Caco-2 (cell line): ENCODE measurements at regions not wholly inside any gene's neighbourhood (a gene's known extent, or its start where the extent isn't known, plus 50 kb on each side); places are given as distances from the start of the nearest gene placed in this dataset.

Experiments
- BruUV-seq: library from RNA; stranded (reverse); fragments of 400-500 nt; replicated peaks from 2 replicates; lab custom pipeline; 2021; lab: Mats Ljungman, UMichigan
- CTCF ChIA-PET: fragments of 300-600 bp; sonication (Branson Sonifier 250); formaldehyde crosslinking; loops from one replicate; lab custom pipeline; 2022; ENCODE audit warnings: antibody characterized with exemption; lab: Charles Lee
- POLR2A ChIA-PET: fragments of 300-600 bp; sonication (Branson Sonifier 250); formaldehyde crosslinking; loops from one replicate; lab custom pipeline; 2022; ENCODE audit warnings: antibody characterized with exemption; lab: Charles Lee
- DNase-seq, 2 experiments: peaks; one replicate each; pipeline versions ENCODE4 v3.0.0 to v3.0.0-alpha.2; 2020 to 2022
- H3K27me3 ChIP-seq: replicated peaks from 2 replicates; pipeline ENCODE4 v1.6.0; 2011; ENCODE audit warnings: low read length; ENCODE audit not compliant: control insufficient read depth, insufficient read depth
- H3K36me3 ChIP-seq: 2 replicates; pipeline ENCODE4 v1.5.1; 2011; ENCODE audit warnings: low read length; ENCODE audit not compliant: control insufficient read depth, insufficient read depth
- H3K4me1 ChIP-seq: fragments of 250-450 bp; sonication (Bioruptor Pico); 2 replicates; pipeline ENCODE4 v1.5.1; 2020; ENCODE audit warnings: mild to moderate bottlenecking
- H3K4me3 ChIP-seq: 2 replicates; pipeline ENCODE4 v1.5.1; 2011; ENCODE audit warnings: low read depth, mild to moderate bottlenecking, control low read depth, low read length
- H3K9me3 ChIP-seq: fragments of 250-450 bp; sonication (Bioruptor Pico); 2 replicates; pipeline ENCODE4 v1.5.1; 2020; ENCODE audit warnings: mild to moderate bottlenecking, moderate library complexity
- H3K27ac Mint-ChIP-seq: one replicate; pipeline ENCODE4 v1.8.0; 2022; ENCODE audit warnings: mixed read lengths; ENCODE audit not compliant: unreplicated experiment
- H3K27me3 Mint-ChIP-seq: one replicate; pipeline ENCODE4 v1.8.0; 2022; ENCODE audit warnings: mixed read lengths; ENCODE audit not compliant: insufficient read depth, unreplicated experiment
- H3K36me3 Mint-ChIP-seq: one replicate; pipeline ENCODE4 v1.8.0; 2022; ENCODE audit warnings: mild to moderate bottlenecking, mixed read lengths; ENCODE audit not compliant: insufficient read depth, unreplicated experiment
- H3K4me1 Mint-ChIP-seq: one replicate; pipeline ENCODE4 v1.8.0; 2022; ENCODE audit warnings: low read depth, mixed read lengths; ENCODE audit not compliant: unreplicated experiment
- H3K4me3 Mint-ChIP-seq: one replicate; pipeline ENCODE4 v1.8.0; 2022; ENCODE audit warnings: mild to moderate bottlenecking, moderate library complexity, mixed read lengths; ENCODE audit not compliant: unreplicated experiment
- H3K9me3 Mint-ChIP-seq: one replicate; pipeline ENCODE4 v1.8.0; 2022; ENCODE audit warnings: mixed read lengths; ENCODE audit not compliant: unreplicated experiment
- CTCF ChIP-seq, 2 experiments: fragments of 200-600 bp in 1 of 2; IDR thresholded peaks; 1 replicate in 1 of 2; 2 replicates in 1 of 2; pipeline versions ENCODE4 v1.5.1 to v1.8.0; 2011 to 2022; ENCODE audit warnings: antibody characterized with exemption in 1 of 2, control low read depth in 1 of 2, inconsistent platforms in 1 of 2, low read depth in 1 of 2, low read length in 1 of 2, mild to moderate bottlenecking in 1 of 2, moderate library complexity in 1 of 2; ENCODE audit not compliant: insufficient read depth in 1 of 2, severe bottlenecking in 1 of 2, unreplicated experiment in 1 of 2
- intact Hi-C: fragments of 100-400 bp; cut with micrococcal nuclease; formaldehyde crosslinking; loops from one replicate; pipeline ENCODE4 v1.10.0; 2022; ENCODE audit not compliant: unreplicated experiment

- Mint-ChIP-seq H3K27me3 (peaks cover 16% of the 10 kb centered on the region), H3K4me1 (no peaks in the 10 kb centered on the region), H3K9me3 (no peaks in the 10 kb centered on the region), H3K36me3 (no peaks in the 10 kb centered on the region), H3K4me3 (no peak overlapping the region), H3K27ac (no peak overlapping the region)
- no peak for TF ChIP-seq CTCF (IDR thresholded peaks at IDR 0.05; ENCODE audit: insufficient read depth in 1 of 2, low read depth in 1 of 2, low read length in 1 of 2, severe bottlenecking in 1 of 2, unreplicated experiment in 1 of 2)
- H3K9me3 ChIP-seq = no peaks in the 10 kb centered on the region
- H3K4me1 ChIP-seq = no peaks in the 10 kb centered on the region
- intact Hi-C loops = no loop called here
- no peaks in the 10 kb centered on the region for H3K36me3 ChIP-seq
- no peak overlapping the region for H3K4me3 ChIP-seq
- ChIA-PET POLR2A (no interaction called here), CTCF (no interaction called here)
- BruUV-seq = no TSS peak
- no peaks in the 10 kb centered on the region; the same call in none of the 2 replicates for H3K27me3 ChIP-seq
- no peak for DNase-seq
These were observed 188.1 kb upstream of the CACNA1E start for GRCh38 chr1:181295217-181295616.

- CTCF ChIA-PET = no interaction called here
- Mint-ChIP-seq H3K27ac (no peak overlapping the region), H3K27me3 (peaks cover 16% of the 10 kb centered on the region), H3K4me3 (no peak overlapping the region), H3K4me1 (no peaks in the 10 kb centered on the region), H3K9me3 (no peaks in the 10 kb centered on the region), H3K36me3 (no peaks in the 10 kb centered on the region)
- intact Hi-C loops = no loop called here
- no peaks in the 10 kb centered on the region for H3K36me3 ChIP-seq
- DNase-seq = no peak
- BruUV-seq = no TSS peak
- H3K27me3 ChIP-seq = no peaks in the 10 kb centered on the region; the same call in none of the 2 replicates
- POLR2A ChIA-PET = no interaction called here
- H3K9me3 ChIP-seq = no peaks in the 10 kb centered on the region; the same call in 1 of the 2 replicates
- no peaks in the 10 kb centered on the region for H3K4me1 ChIP-seq
- no peak overlapping the region for H3K4me3 ChIP-seq
- TF ChIP-seq CTCF (IDR thresholded peaks at IDR 0.05; ENCODE audit: insufficient read depth in 1 of 2, low read depth in 1 of 2, low read length in 1 of 2, severe bottlenecking in 1 of 2, unreplicated experiment in 1 of 2) = no peak
These were observed 187.1 kb upstream of the CACNA1E start for GRCh38 chr1:181296180-181296579.

GRCh38 chr1:181308098-181308497 lies 175.2 kb upstream of the CACNA1E start:
- BruUV-seq = no TSS peak
- TF ChIP-seq CTCF (IDR thresholded peaks at IDR 0.05; ENCODE audit: insufficient read depth in 1 of 2, low read depth in 1 of 2, low read length in 1 of 2, severe bottlenecking in 1 of 2, unreplicated experiment in 1 of 2) = no peak
- Mint-ChIP-seq H3K36me3 (no peaks in the 10 kb centered on the region), H3K4me3 (no peak overlapping the region), H3K27ac (no peak overlapping the region), H3K4me1 (no peaks in the 10 kb centered on the region), H3K27me3 (peaks cover 17% of the 10 kb centered on the region), H3K9me3 (no peaks in the 10 kb centered on the region)
- Histone ChIP-seq H3K36me3 (no peaks in the 10 kb centered on the region), H3K4me1 (no peaks in the 10 kb centered on the region), H3K4me3 (no peak overlapping the region), H3K27me3 (no peaks in the 10 kb centered on the region), H3K9me3 (no peaks in the 10 kb centered on the region; the same call in 1 of the 2 replicates)
- POLR2A ChIA-PET = no interaction called here
- CTCF ChIA-PET = no interaction called here
- intact Hi-C loops = no loop called here
- no peak for DNase-seq
